Immature natural killer cell (primary cell): ENCODE measurements at regions not wholly inside any gene's neighbourhood (a gene's known extent, or its start where the extent isn't known, plus 50 kb on each side); places are given as distances from the start of the nearest gene placed in this dataset.

Source experiments
- DNase-seq, 3 donors: peaks; one replicate each; pipeline ENCODE4 v3.0.0; 2022; ENCODE audit warnings: mixed read lengths in 1 of 3
- H3K27ac Mint-ChIP-seq, 6 donors: one replicate each; pipeline ENCODE4 v1.8.0; 2020; ENCODE audit warnings: mixed read lengths in 6 of 6, mild to moderate bottlenecking in 5 of 6, inconsistent platforms in 4 of 6, moderate library complexity in 3 of 6
- H3K27me3 Mint-ChIP-seq, 3 donors: one replicate each; pipeline ENCODE4 v1.8.0; 2020 to 2021; ENCODE audit warnings: low read depth in 3 of 3, mild to moderate bottlenecking in 3 of 3, mixed read lengths in 3 of 3, moderate library complexity in 3 of 3, inconsistent platforms in 1 of 3
- H3K36me3 Mint-ChIP-seq, 3 donors: one replicate each; pipeline ENCODE4 v1.8.0; 2020; ENCODE audit warnings: mixed read lengths in 3 of 3, inconsistent platforms in 2 of 3, mild to moderate bottlenecking in 2 of 3
- H3K4me1 Mint-ChIP-seq, 2 donors: one replicate each; pipeline ENCODE4 v1.8.0; 2020; ENCODE audit warnings: inconsistent platforms in 2 of 2, mild to moderate bottlenecking in 2 of 2, mixed read lengths in 2 of 2, moderate library complexity in 1 of 2
- H3K4me3 Mint-ChIP-seq, 5 donors: one replicate each; pipeline ENCODE4 v1.8.0; 2020; ENCODE audit warnings: mild to moderate bottlenecking in 5 of 5, mixed read lengths in 5 of 5, inconsistent platforms in 3 of 5, moderate library complexity in 3 of 5
- H3K9me3 Mint-ChIP-seq, 6 donors: one replicate each; pipeline ENCODE4 v1.8.0; 2020; ENCODE audit warnings: mild to moderate bottlenecking in 6 of 6, mixed read lengths in 6 of 6, inconsistent platforms in 4 of 6, moderate library complexity in 3 of 6

- Mint-ChIP-seq H3K36me3 (no peaks in the 10 kb centered on the region), H3K27me3 (peaks cover 0 to 1% (median 1%) of the 10 kb centered on the region in 3 donors), H3K9me3 (peaks cover 0 to 13% (median 3%) of the 10 kb centered on the region in 6 donors), H3K27ac (no peak overlapping the region), H3K4me3 (no peak overlapping the region), H3K4me1 (no peaks in the 10 kb centered on the region)
- no peak for DNase-seq
Measured at GRCh38 chr6:48765352-48765961, 654.5 kb upstream of the PTCHD4 start.

- peaks cover 0 to 1% (median 1%) of the 10 kb centered on the region in 3 donors for H3K27me3 Mint-ChIP-seq
- no peak overlapping the region for H3K4me3 Mint-ChIP-seq
- no peak for DNase-seq
- H3K27ac Mint-ChIP-seq = no peak overlapping the region
- H3K4me1 Mint-ChIP-seq = no peaks in the 10 kb centered on the region
- no peaks in the 10 kb centered on the region for H3K36me3 Mint-ChIP-seq
- peaks cover 0 to 16% (median 5%) of the 10 kb centered on the region in 6 donors for H3K9me3 Mint-ChIP-seq
Measured at GRCh38 chr6:48764286-48765044, 653.5 kb upstream of the PTCHD4 start.

- H3K27me3 Mint-ChIP-seq = peaks cover 0 to 2% (median 0%) of the 10 kb centered on the region in 3 donors
- DNase-seq = no peak
- peaks cover 0 to 26% (median 10%) of the 10 kb centered on the region in 6 donors for H3K9me3 Mint-ChIP-seq
- no peaks in the 10 kb centered on the region for H3K4me1 Mint-ChIP-seq
- no peak overlapping the region for H3K4me3 Mint-ChIP-seq
- H3K27ac Mint-ChIP-seq = no peak overlapping the region
- no peaks in the 10 kb centered on the region for H3K36me3 Mint-ChIP-seq
Measured at GRCh38 chr6:48757661-48758060, 646.7 kb upstream of the PTCHD4 start.

GRCh38 chr6:48755315-48755714 lies 644.3 kb upstream of the PTCHD4 start:
- Mint-ChIP-seq H3K9me3 (peaks cover 3 to 28% (median 12%) of the 10 kb centered on the region in 6 donors), H3K4me1 (no peaks in the 10 kb centered on the region), H3K36me3 (no peaks in the 10 kb centered on the region), H3K27ac (no peak overlapping the region), H3K4me3 (no peak overlapping the region), H3K27me3 (peaks cover 0 to 2% (median 0%) of the 10 kb centered on the region in 3 donors)
- DNase-seq = no peak

GRCh38 chr6:48754641-48755040 lies 643.6 kb upstream of the PTCHD4 start:
- H3K9me3 Mint-ChIP-seq = peaks cover 6 to 24% (median 13%) of the 10 kb centered on the region in 6 donors
- peaks cover 0 to 2% (median 0%) of the 10 kb centered on the region in 3 donors for H3K27me3 Mint-ChIP-seq
- no peaks in the 10 kb centered on the region for H3K4me1 Mint-ChIP-seq
- no peaks in the 10 kb centered on the region for H3K36me3 Mint-ChIP-seq
- DNase-seq = no peak
- H3K27ac Mint-ChIP-seq = no peak overlapping the region
- H3K4me3 Mint-ChIP-seq = no peak overlapping the region

- no peak for DNase-seq
- no peak overlapping the region for H3K27ac Mint-ChIP-seq
- no peaks in the 10 kb centered on the region for H3K36me3 Mint-ChIP-seq
- H3K4me3 Mint-ChIP-seq = no peak overlapping the region
- peaks cover 6 to 29% (median 15%) of the 10 kb centered on the region in 6 donors for H3K9me3 Mint-ChIP-seq
- H3K27me3 Mint-ChIP-seq = no peaks in the 10 kb centered on the region
- no peaks in the 10 kb centered on the region for H3K4me1 Mint-ChIP-seq
Measured at GRCh38 chr6:48750861-48751260, 639.9 kb upstream of the PTCHD4 start.

- no peaks in the 10 kb centered on the region for H3K27me3 Mint-ChIP-seq
Measured at GRCh38 chr6:48747471-48747870, 636.5 kb upstream of the PTCHD4 start.

GRCh38 chr6:48747040-48747439 lies 636.0 kb upstream of the PTCHD4 start:
- no peaks in the 10 kb centered on the region for H3K36me3 Mint-ChIP-seq
- H3K9me3 Mint-ChIP-seq = peaks cover 6 to 28% (median 10%) of the 10 kb centered on the region in 6 donors
- no peak for DNase-seq
- H3K27me3 Mint-ChIP-seq = no peaks in the 10 kb centered on the region
- H3K27ac Mint-ChIP-seq = no peak overlapping the region
- H3K4me3 Mint-ChIP-seq = no peak overlapping the region
- H3K4me1 Mint-ChIP-seq = no peaks in the 10 kb centered on the region

More at GRCh38 chr6:48747471-48747870, 636.5 kb upstream of the PTCHD4 start:
- no peak overlapping the region for H3K4me3 Mint-ChIP-seq
- no peak overlapping the region for H3K27ac Mint-ChIP-seq
- no peak for DNase-seq
- no peaks in the 10 kb centered on the region for H3K4me1 Mint-ChIP-seq
- peaks cover 6 to 32% (median 11%) of the 10 kb centered on the region in 6 donors for H3K9me3 Mint-ChIP-seq
- H3K36me3 Mint-ChIP-seq = no peaks in the 10 kb centered on the region

- peaks cover 2 to 24% (median 10%) of the 10 kb centered on the region in 6 donors for H3K9me3 Mint-ChIP-seq
- no peak overlapping the region for H3K4me3 Mint-ChIP-seq
- no peaks in the 10 kb centered on the region for H3K36me3 Mint-ChIP-seq
- no peaks in the 10 kb centered on the region for H3K4me1 Mint-ChIP-seq
- no peak overlapping the region for H3K27ac Mint-ChIP-seq
- DNase-seq = no peak
- no peaks in the 10 kb centered on the region for H3K27me3 Mint-ChIP-seq
Measured at GRCh38 chr6:48744948-48745347, 634.0 kb upstream of the PTCHD4 start.

- no peak for DNase-seq
- H3K36me3 Mint-ChIP-seq = no peaks in the 10 kb centered on the region
- H3K27me3 Mint-ChIP-seq = no peaks in the 10 kb centered on the region
- H3K9me3 Mint-ChIP-seq = peaks cover 2 to 24% (median 9%) of the 10 kb centered on the region in 6 donors
- H3K27ac Mint-ChIP-seq = no peak overlapping the region
- no peak overlapping the region for H3K4me3 Mint-ChIP-seq
- no peaks in the 10 kb centered on the region for H3K4me1 Mint-ChIP-seq
Measured at GRCh38 chr6:48743738-48744137, 632.7 kb upstream of the PTCHD4 start.

- Mint-ChIP-seq H3K27ac (no peak overlapping the region), H3K9me3 (peaks cover 6 to 44% (median 29%) of the 10 kb centered on the region in 6 donors), H3K4me3 (no peak overlapping the region), H3K36me3 (no peaks in the 10 kb centered on the region), H3K27me3 (peaks cover 0 to 2% (median 1%) of the 10 kb centered on the region in 3 donors), H3K4me1 (no peaks in the 10 kb centered on the region)
- no peak for DNase-seq
Measured at GRCh38 chr6:48736501-48737206, 625.7 kb upstream of the PTCHD4 start.

- H3K4me3 Mint-ChIP-seq = no peak overlapping the region
- H3K27me3 Mint-ChIP-seq = peaks cover 0 to 4% (median 1%) of the 10 kb centered on the region in 3 donors
- H3K4me1 Mint-ChIP-seq = no peaks in the 10 kb centered on the region
- H3K27ac Mint-ChIP-seq = peak overlapping the region in 1 of 6 donors; percentile 10
- H3K9me3 Mint-ChIP-seq = peaks cover 10 to 49% (median 32%) of the 10 kb centered on the region in 6 donors
- no peaks in the 10 kb centered on the region for H3K36me3 Mint-ChIP-seq
- DNase-seq = no peak
Measured at GRCh38 chr6:48735846-48736245, 624.8 kb upstream of the PTCHD4 start.

- Mint-ChIP-seq H3K9me3 (peaks cover 18 to 63% (median 40%) of the 10 kb centered on the region in 6 donors), H3K4me1 (no peaks in the 10 kb centered on the region), H3K27me3 (peaks cover 0 to 5% (median 1%) of the 10 kb centered on the region in 3 donors), H3K27ac (no peak overlapping the region), H3K36me3 (no peaks in the 10 kb centered on the region), H3K4me3 (no peak overlapping the region)
- DNase-seq = no peak
Measured at GRCh38 chr6:48733581-48733980, 622.6 kb upstream of the PTCHD4 start.

GRCh38 chr6:48714699-48715098 lies 603.7 kb upstream of the PTCHD4 start:
- DNase-seq = no peak
- Mint-ChIP-seq H3K4me1 (no peaks in the 10 kb centered on the region), H3K36me3 (peaks cover 0 to 3% (median 0%) of the 10 kb centered on the region in 3 donors), H3K4me3 (no peak overlapping the region), H3K9me3 (peaks cover 7 to 26% (median 15%) of the 10 kb centered on the region in 6 donors), H3K27me3 (peaks cover 0 to 3% (median 0%) of the 10 kb centered on the region in 3 donors), H3K27ac (no peak overlapping the region)
